Ectodermal cell (in vitro differentiated cells): ENCODE measurements at regions not wholly inside any gene's neighbourhood (a gene's known extent, or its start where the extent isn't known, plus 50 kb on each side); places are given as distances from the start of the nearest gene placed in this dataset.
"Not testable (repeated sequence)": the region's sequence is repeated elsewhere in the genome, so short reads cannot be mapped to it uniquely, and the experiment has no call there.

ENCODE experiments used
- H3K27ac ChIP-seq: 2 replicates; pipeline ENCODE4 v1.7.0; 2013; ENCODE audit warnings: mild to moderate bottlenecking, low read depth, low read length; ENCODE audit not compliant: insufficient read depth, poor library complexity, severe bottlenecking
- H3K27me3 ChIP-seq: 2 replicates; pipeline ENCODE4 v1.7.0; 2013; ENCODE audit warnings: mild to moderate bottlenecking, low read length; ENCODE audit not compliant: insufficient read depth, control insufficient read depth, poor library complexity, severe bottlenecking
- H3K36me3 ChIP-seq: one replicate; pipeline ENCODE4 v1.7.0; 2013; ENCODE audit warnings: low read length; ENCODE audit not compliant: control insufficient read depth, insufficient read depth
- H3K4me1 ChIP-seq: one replicate; pipeline ENCODE4 v1.7.0; 2013; ENCODE audit warnings: low read length; ENCODE audit not compliant: control insufficient read depth, insufficient read depth
- H3K4me3 ChIP-seq: 2 replicates; pipeline ENCODE4 v1.7.0; 2013; ENCODE audit warnings: low read depth, low read length, control low read depth; ENCODE audit not compliant: insufficient read depth
- H3K9me3 ChIP-seq: 2 replicates; pipeline ENCODE4 v1.7.0; 2013; ENCODE audit warnings: mild to moderate bottlenecking, low read length, moderate library complexity; ENCODE audit not compliant: control insufficient read depth
- WGBS, 2 experiments: methylation state at CpG; one replicate each; pipeline ENCODE4 v1.1.7; 2013; ENCODE audit warnings: missing lambda C conversion rate in 2 of 2; 5-methylcytosine and 5-hydroxymethylcytosine counted together

GRCh38 chr6:67431076-67431475 lies 1204.0 kb upstream of the ADGRB3 start:
- H3K4me3 ChIP-seq = no peak overlapping the region
- no peak overlapping the region for H3K27ac ChIP-seq
- H3K9me3 ChIP-seq = no peaks in the 10 kb centered on the region
- H3K27me3 ChIP-seq = no peaks in the 10 kb centered on the region
- 89 to 95% methylated on average over 3 to 6 of the region's 6 CpGs for WGBS, 2 experiments
- no peaks in the 10 kb centered on the region for H3K36me3 ChIP-seq
- no peaks in the 10 kb centered on the region for H3K4me1 ChIP-seq

- H3K36me3 ChIP-seq, H3K4me1 ChIP-seq, H3K27me3 ChIP-seq, H3K4me3 ChIP-seq, H3K27ac ChIP-seq, H3K9me3 ChIP-seq: not testable (repeated sequence)
- WGBS, 2 experiments = 88 to 90% methylated on average over 4 of the region's 4 CpGs
These were observed 1208.4 kb upstream of the ADGRB3 start for GRCh38 chr6:67426686-67427085.

GRCh38 chr6:67412035-67412434 lies 1223.0 kb upstream of the ADGRB3 start:
- no peaks in the 10 kb centered on the region for H3K9me3 ChIP-seq
- WGBS, 2 experiments = 91 to 100% methylated on average over 3 of the region's 3 CpGs
- H3K4me3 ChIP-seq = no peak overlapping the region
- H3K27ac ChIP-seq = no peak overlapping the region
- H3K4me1 ChIP-seq = no peaks in the 10 kb centered on the region
- H3K36me3 ChIP-seq = no peaks in the 10 kb centered on the region
- H3K27me3 ChIP-seq = no peaks in the 10 kb centered on the region

GRCh38 chr6:67411036-67411435 lies 1224.0 kb upstream of the ADGRB3 start:
- Histone ChIP-seq H3K27me3 (no peaks in the 10 kb centered on the region), H3K4me3 (no peak overlapping the region), H3K9me3 (no peaks in the 10 kb centered on the region), H3K36me3 (no peaks in the 10 kb centered on the region), H3K4me1 (no peaks in the 10 kb centered on the region), H3K27ac (no peak overlapping the region)
- WGBS, 2 experiments = 87 to 92% methylated on average over 1 of the region's 1 CpG

GRCh38 chr6:67394254-67394653 lies 1240.8 kb upstream of the ADGRB3 start:
- WGBS, 2 experiments = 87 to 95% methylated on average over 2 of the region's 2 CpGs
- no peaks in the 10 kb centered on the region for H3K36me3 ChIP-seq
- H3K9me3 ChIP-seq = no peaks in the 10 kb centered on the region
- H3K4me1 ChIP-seq = no peaks in the 10 kb centered on the region
- H3K27ac ChIP-seq = no peak overlapping the region
- H3K27me3 ChIP-seq = no peaks in the 10 kb centered on the region
- no peak overlapping the region for H3K4me3 ChIP-seq

GRCh38 chr6:67393356-67393755 lies 1241.7 kb upstream of the ADGRB3 start:
- no peaks in the 10 kb centered on the region for H3K9me3 ChIP-seq
- no peaks in the 10 kb centered on the region for H3K36me3 ChIP-seq
- H3K27ac ChIP-seq = no peak overlapping the region
- H3K4me3 ChIP-seq = no peak overlapping the region
- H3K27me3 ChIP-seq = no peaks in the 10 kb centered on the region
- H3K4me1 ChIP-seq = no peaks in the 10 kb centered on the region
- 78 to 90% methylated on average over 1 of the region's 1 CpG for whole genome bisulfite sequencing, 2 experiments

GRCh38 chr6:67391955-67392354 lies 1243.1 kb upstream of the ADGRB3 start:
- H3K4me1 ChIP-seq = no peaks in the 10 kb centered on the region
- H3K36me3 ChIP-seq = no peaks in the 10 kb centered on the region
- H3K27me3 ChIP-seq = no peaks in the 10 kb centered on the region
- no peak overlapping the region for H3K4me3 ChIP-seq
- no peaks in the 10 kb centered on the region for H3K9me3 ChIP-seq
- WGBS, 2 experiments = 80 to 92% methylated on average over 1 to 2 of the region's 2 CpGs
- no peak overlapping the region for H3K27ac ChIP-seq

GRCh38 chr6:67369679-67370078 lies 1265.4 kb upstream of the ADGRB3 start:
- H3K36me3 ChIP-seq = no peaks in the 10 kb centered on the region
- 97 to 100% methylated on average over 1 of the region's 1 CpG for WGBS, 2 experiments
- H3K4me1 ChIP-seq = no peaks in the 10 kb centered on the region
- H3K4me3 ChIP-seq = no peak overlapping the region
- H3K27me3 ChIP-seq = no peaks in the 10 kb centered on the region
- H3K9me3 ChIP-seq = no peaks in the 10 kb centered on the region
- H3K27ac ChIP-seq = no peak overlapping the region

- 95 to 99% methylated on average over 5 of the region's 5 CpGs for WGBS, 2 experiments
- Histone ChIP-seq H3K27ac (no peak overlapping the region), H3K9me3 (no peaks in the 10 kb centered on the region)
These were observed 1272.1 kb upstream of the ADGRB3 start for GRCh38 chr6:67362976-67363375.

GRCh38 chr6:67361264-67361663 lies 1273.8 kb upstream of the ADGRB3 start:
- Histone ChIP-seq H3K27ac (no peak overlapping the region), H3K4me3 (no peak overlapping the region), H3K36me3 (no peaks in the 10 kb centered on the region), H3K27me3 (no peaks in the 10 kb centered on the region), H3K4me1 (no peaks in the 10 kb centered on the region), H3K9me3 (no peaks in the 10 kb centered on the region)
- WGBS, 2 experiments = 100% methylated on average over 1 of the region's 2 CpGs; no CpG with 5 or more reads in 1 of the 2 experiments

More at GRCh38 chr6:67362976-67363375, 1272.1 kb upstream of the ADGRB3 start:
- H3K4me3 ChIP-seq = no peak overlapping the region
- no peaks in the 10 kb centered on the region for H3K4me1 ChIP-seq
- H3K36me3 ChIP-seq = no peaks in the 10 kb centered on the region
- no peaks in the 10 kb centered on the region for H3K27me3 ChIP-seq

GRCh38 chr6:67358241-67358640 lies 1276.8 kb upstream of the ADGRB3 start:
- no peaks in the 10 kb centered on the region for H3K9me3 ChIP-seq
- H3K27me3 ChIP-seq = no peaks in the 10 kb centered on the region
- 95 to 99% methylated on average over 3 of the region's 3 CpGs for WGBS, 2 experiments
- H3K36me3 ChIP-seq = no peaks in the 10 kb centered on the region
- H3K4me3 ChIP-seq = no peak overlapping the region
- no peak overlapping the region for H3K27ac ChIP-seq
- H3K4me1 ChIP-seq = no peaks in the 10 kb centered on the region
